ENCODE measurements at regions not wholly inside any gene's neighbourhood (a gene's known extent, or its start where the extent isn't known, plus 50 kb on each side); places are given as distances from the start of the nearest gene placed in this dataset.
"Not testable (repeated sequence)": the region's sequence is repeated elsewhere in the genome, so short reads cannot be mapped to it uniquely, and the experiment has no call there.

DNA sequence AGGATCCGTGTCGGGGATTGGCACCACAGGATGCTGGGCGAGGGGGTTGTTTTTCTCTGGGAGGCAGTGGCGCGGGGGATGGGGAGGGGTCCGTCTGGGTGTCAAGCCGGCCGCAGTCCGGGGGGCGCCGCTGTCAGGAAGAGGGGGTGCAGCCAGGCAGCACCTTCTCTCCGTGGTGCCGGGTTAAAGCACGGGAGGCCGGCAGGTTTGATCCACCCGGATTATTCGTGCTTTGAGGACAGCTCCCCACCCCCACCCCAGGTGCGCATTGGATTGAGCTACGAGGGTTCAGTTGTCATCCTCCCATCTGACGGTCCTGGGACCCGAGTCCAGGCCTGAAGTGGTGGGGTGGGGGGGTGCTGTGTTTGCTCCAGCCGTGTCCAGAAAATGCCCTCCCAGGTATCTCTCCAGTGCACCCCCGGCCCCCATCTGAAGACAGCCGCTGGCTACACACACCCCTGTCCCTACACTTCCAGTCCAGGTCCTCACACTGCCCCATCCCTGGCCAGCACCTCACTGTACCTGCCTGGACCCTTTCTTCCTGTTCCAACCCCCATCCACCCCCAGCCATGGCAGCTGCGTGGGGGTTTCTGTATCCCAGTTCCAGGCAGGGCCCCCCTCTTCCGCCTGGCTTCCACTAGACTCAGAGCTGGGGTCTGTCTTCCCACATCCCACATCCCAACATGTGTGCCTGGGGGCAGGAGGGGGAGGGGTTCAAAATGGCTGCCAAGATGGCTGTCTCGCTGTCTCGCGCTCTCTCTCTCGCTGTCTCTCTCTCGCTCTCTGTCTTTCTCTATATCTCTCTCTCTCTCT, 114.0 kb downstream of the CRLF3 start:
- Histone ChIP-seq H3K4me3 (ENCODE audit: low read length) (peak overlapping the region; percentile 74), H3K9ac (ENCODE audit: low read length) (peak overlapping the region; percentile 75)
- H3K9me3 ChIP-seq (ENCODE audit: control insufficient read depth, low read depth, low read length); H3K36me3 ChIP-seq (ENCODE audit: control insufficient read depth, low read depth, low read length); H3K4me1 ChIP-seq (ENCODE audit: control insufficient read depth, low read depth, low read length); H3K27me3 ChIP-seq (ENCODE audit: control insufficient read depth, insufficient read depth, low read length); H3K27ac ChIP-seq (ENCODE audit: low read length): not testable (repeated sequence)

DNA sequence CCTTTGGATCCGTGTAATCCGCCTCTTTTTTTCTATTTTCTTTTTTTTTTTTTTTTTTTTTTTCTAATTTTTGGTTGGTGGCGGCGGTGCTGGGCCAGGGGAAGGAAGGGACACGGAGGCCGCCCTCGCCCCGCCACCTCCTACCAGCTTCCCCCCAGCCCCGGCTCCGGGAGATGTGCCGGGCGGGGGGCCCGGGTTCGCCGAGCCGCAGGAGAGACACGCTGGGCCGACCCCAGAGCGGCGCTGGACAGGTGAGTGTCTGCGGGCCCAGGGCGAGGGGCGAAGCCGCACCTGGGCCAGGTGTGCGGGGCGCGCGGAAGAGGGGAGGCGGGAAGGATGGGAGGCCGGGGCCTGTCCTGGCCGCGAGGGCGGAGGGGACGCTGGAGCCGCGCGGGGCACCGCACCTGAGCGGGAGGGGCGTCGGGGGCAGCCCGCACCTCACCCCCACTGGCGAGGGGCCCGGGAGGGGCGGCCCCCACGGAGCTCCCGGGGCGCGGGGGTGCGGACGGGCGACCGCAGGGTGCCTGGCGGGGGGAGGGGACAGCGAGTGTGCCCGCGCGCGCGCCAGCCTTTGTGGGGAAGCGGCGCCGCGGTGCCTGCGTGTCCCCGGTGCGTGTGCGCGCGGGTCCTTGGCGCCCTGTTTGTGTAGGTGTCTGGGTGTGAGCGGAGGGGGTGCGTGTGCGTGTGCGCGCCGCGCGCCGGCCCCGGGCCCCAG, 114.8 kb downstream of the CRLF3 start:
- H3K4me1 ChIP-seq (ENCODE audit: control insufficient read depth, low read depth, low read length) = not testable (repeated sequence)

DNA sequence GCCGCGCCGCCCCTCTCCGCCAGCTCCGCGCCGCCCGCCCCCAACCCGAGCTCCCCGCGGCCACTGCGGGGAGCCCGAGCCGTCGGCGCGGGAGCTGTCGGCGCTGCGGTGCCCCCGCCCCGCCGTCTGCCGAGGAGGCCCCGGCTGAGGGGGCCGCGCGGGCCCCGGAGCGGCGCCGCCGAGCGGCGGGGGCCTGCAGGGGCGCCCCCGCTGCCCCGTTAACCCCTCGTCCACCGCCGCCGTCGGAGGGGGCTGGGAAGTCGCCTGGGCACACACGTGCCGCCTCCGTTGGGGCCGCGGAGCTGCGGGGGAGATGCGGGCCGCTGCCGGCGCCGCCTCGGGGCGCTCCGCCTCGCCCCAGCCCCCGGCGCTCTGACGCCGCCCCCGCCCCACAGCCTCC, 115.4 kb downstream of the CRLF3 start:
- H3K4me3 ChIP-seq (ENCODE audit: low read length) = peak overlapping the region; percentile 74
- H3K4me1 ChIP-seq (ENCODE audit: control insufficient read depth, low read depth, low read length); H3K27me3 ChIP-seq (ENCODE audit: control insufficient read depth, insufficient read depth, low read length); H3K9me3 ChIP-seq (ENCODE audit: control insufficient read depth, low read depth, low read length); H3K36me3 ChIP-seq (ENCODE audit: control insufficient read depth, low read depth, low read length); H3K9ac ChIP-seq (ENCODE audit: low read length); H3K27ac ChIP-seq (ENCODE audit: low read length): not testable (repeated sequence)

More for the DNA sequence above, 114.8 kb downstream of the CRLF3 start:
- not testable (repeated sequence) for H3K9me3 ChIP-seq (ENCODE audit: control insufficient read depth, low read depth, low read length); H3K27me3 ChIP-seq (ENCODE audit: control insufficient read depth, insufficient read depth, low read length); H3K36me3 ChIP-seq (ENCODE audit: control insufficient read depth, low read depth, low read length); H3K27ac ChIP-seq (ENCODE audit: low read length)
- Histone ChIP-seq H3K9ac (ENCODE audit: low read length) (peak overlapping the region; percentile 75), H3K4me3 (ENCODE audit: low read length) (peak overlapping the region; percentile 74)

DNA sequence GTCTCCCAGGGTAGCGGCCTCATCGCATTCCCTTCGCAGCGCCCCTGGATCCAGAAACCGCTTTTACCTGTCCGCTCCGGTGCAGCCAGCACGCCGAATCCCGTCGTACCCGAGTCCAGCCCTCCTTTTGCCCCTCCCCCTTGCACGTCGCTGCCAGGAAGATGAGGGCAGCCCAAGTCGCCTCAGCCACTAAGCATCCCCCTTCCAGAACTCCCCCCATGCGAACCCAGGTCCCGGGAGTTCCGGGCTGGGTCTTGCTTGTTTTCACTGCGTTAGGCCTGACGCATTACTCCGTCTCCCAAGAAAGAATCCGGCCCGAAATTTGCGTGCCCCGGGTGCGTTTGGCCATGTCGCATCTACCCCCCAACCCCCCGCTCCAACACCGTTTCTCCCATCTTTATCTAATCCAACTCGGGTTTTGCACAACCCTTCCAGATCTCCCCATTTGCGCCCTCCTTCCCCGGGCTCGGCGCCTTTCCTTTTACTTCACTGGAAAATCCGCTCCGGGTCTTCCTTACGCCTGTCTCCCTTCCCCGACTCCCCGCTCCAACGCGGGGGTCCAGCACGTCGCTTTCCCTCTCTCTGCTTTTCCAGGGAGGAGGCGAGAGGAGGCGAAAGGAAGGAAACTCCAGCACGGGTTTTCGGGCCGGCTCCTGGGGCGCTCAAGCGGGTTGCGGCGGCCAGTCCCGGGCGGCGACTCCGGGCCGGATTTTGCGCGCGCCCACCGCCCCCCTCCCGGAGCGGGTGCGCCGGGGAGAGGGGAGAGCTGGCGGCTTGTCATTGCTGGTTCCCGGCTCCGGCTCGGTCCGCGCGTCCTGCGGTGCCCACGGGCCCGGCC, 116.0 kb downstream of the CRLF3 start:
- not testable (repeated sequence) for H3K4me1 ChIP-seq (ENCODE audit: control insufficient read depth, low read depth, low read length); H3K9me3 ChIP-seq (ENCODE audit: control insufficient read depth, low read depth, low read length); H3K36me3 ChIP-seq (ENCODE audit: control insufficient read depth, low read depth, low read length); H3K27me3 ChIP-seq (ENCODE audit: control insufficient read depth, insufficient read depth, low read length)
- peak overlapping the region; percentile 82 for H3K27ac ChIP-seq (ENCODE audit: low read length)
- H3K9ac ChIP-seq (ENCODE audit: low read length) = peak overlapping the region; percentile 84
- H3K4me3 ChIP-seq (ENCODE audit: low read length) = peak overlapping the region; percentile 84

DNA sequence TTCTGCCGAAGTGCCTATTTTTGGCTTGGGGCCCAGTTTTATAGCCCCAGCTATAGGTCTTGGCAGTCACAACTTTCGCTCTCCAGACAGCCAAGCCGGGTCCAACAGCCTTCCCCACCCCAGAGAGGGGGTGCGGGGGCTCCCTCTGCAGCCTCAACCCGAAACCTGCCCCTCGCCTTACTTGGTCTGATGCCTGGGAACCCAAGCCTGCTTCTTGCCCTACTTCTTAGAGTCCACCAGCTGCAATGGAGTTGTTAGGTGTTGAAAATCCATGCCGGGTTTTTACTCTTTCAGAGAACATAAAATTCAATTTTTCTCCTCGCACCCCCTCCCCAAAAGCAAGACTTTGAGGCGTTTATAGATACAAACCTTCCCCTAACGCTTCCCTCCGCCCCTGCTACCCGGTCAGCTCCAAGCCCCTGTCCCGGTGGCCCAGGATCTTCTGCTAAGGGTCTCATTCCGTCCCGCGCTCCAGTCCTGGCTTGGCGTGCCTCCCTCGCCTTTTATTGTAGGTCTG, 116.7 kb downstream of the CRLF3 start:
- not testable (repeated sequence) for H3K36me3 ChIP-seq (ENCODE audit: control insufficient read depth, low read depth, low read length); H3K9me3 ChIP-seq (ENCODE audit: control insufficient read depth, low read depth, low read length); H3K4me1 ChIP-seq (ENCODE audit: control insufficient read depth, low read depth, low read length); H3K27me3 ChIP-seq (ENCODE audit: control insufficient read depth, insufficient read depth, low read length)
- Histone ChIP-seq H3K4me3 (ENCODE audit: low read length) (peak overlapping the region; percentile 84), H3K27ac (ENCODE audit: low read length) (peak overlapping the region; percentile 82), H3K9ac (ENCODE audit: low read length) (peak overlapping the region; percentile 84)

DNA sequence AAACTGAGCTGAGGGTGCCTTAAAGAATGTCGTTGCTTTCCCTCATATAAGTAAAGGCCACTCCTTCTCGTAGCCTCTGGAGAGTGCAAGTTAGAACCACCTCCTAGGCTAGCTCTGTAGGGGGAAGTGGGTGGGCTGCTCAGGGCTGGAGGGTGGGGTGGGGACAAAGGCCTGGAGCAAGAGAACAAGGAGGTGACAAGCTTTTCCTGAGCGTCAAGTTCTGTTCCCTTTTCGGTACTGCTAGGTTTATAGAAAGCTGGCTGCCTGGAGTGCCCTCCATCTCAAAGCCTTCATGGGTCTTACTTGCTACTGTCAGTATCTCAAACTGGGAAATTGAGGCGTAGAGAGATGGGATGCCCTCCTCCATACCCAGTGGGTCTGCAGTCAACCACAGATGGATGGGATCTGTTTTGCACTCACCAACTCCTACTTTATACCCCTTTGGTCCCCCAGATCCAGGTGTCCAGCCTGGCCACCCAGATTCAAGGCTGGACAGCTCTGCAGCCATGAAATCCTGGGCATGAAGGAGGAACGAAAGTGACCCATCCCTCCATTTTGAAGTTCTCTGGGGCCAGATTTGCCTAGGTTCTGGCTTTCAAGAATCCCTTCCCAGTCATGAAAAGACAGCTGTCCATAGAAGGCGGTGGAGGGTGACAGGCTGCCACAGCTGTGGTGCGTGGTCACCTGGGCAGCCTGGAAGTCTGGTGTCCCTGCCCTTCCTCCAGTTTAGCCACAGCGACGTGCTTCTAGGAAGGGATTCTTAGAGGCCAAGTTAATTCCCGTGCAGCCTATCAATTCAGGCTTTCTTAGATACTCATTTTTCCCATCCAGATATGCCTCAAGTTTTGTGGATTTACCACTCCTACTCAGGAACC, 117.8 kb downstream of the CRLF3 start:
- H3K4me3 ChIP-seq (ENCODE audit: low read length) = peak overlapping the region; percentile 84
- not testable (repeated sequence) for H3K36me3 ChIP-seq (ENCODE audit: control insufficient read depth, low read depth, low read length); H3K4me1 ChIP-seq (ENCODE audit: control insufficient read depth, low read depth, low read length); H3K9ac ChIP-seq (ENCODE audit: low read length); H3K27me3 ChIP-seq (ENCODE audit: control insufficient read depth, insufficient read depth, low read length); H3K9me3 ChIP-seq (ENCODE audit: control insufficient read depth, low read depth, low read length); H3K27ac ChIP-seq (ENCODE audit: low read length)

DNA sequence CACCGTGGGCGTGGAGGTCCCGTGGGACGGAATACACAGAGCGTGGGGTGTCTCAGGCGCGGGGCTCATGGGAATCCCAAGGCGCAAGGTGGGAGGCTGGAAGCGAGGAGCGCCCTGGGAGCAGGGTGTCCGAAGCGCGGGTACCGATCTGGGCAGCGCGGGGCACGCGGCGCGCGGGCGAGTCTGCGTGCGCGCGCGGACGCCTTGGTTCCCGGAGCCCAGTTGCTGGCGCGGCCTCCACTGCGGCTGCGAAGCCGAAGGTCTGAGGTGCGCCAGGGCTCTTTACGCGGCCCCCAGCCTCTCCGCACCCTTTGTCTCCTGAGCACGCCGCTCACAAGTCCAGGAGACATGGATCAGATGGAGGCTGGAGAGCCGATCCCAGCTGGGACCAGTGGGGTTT, 118.5 kb downstream of the CRLF3 start:
- not testable (repeated sequence) for H3K4me3 ChIP-seq (ENCODE audit: low read length); H3K27me3 ChIP-seq (ENCODE audit: control insufficient read depth, insufficient read depth, low read length); H3K27ac ChIP-seq (ENCODE audit: low read length); H3K9ac ChIP-seq (ENCODE audit: low read length); H3K9me3 ChIP-seq (ENCODE audit: control insufficient read depth, low read depth, low read length); H3K36me3 ChIP-seq (ENCODE audit: control insufficient read depth, low read depth, low read length)
- H3K4me1 ChIP-seq (ENCODE audit: control insufficient read depth, low read depth, low read length) = peaks cover 13% of the 10 kb centered on the region

DNA sequence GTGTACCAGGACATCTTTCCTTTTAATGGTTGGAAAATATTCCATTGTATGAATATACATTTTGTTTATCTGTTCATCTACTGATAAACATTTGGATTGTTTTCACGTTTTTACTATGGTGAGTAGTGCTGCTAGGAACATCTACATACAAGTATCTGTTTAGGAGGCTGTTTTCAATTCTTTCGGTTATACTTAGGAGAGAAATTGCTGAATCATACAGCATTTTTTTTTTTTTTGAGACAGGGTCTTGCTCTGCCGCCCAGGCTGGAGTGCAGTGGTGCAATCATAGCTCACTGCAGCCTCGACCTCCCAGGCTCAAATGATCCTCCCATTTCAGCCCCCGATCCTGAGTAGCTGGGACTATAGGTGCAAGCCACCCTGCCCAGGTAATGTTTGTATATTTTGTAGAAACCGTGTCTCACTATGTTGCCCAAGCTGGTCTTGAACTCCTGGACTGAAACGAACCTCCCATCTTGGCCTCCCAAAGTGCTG, 122.9 kb downstream of the CRLF3 start:
- no peaks in the 10 kb centered on the region for H3K36me3 ChIP-seq (ENCODE audit: control insufficient read depth, low read depth, low read length)
- H3K27ac ChIP-seq (ENCODE audit: low read length) = peak overlapping the region; percentile 45
- H3K9ac ChIP-seq (ENCODE audit: low read length) = peak overlapping the region; percentile 7
- H3K27me3 ChIP-seq (ENCODE audit: control insufficient read depth, insufficient read depth, low read length) = peaks cover 8% of the 10 kb centered on the region
- no peaks in the 10 kb centered on the region for H3K9me3 ChIP-seq (ENCODE audit: control insufficient read depth, low read depth, low read length)
- H3K4me3 ChIP-seq (ENCODE audit: low read length) = no peak overlapping the region
- peaks cover 8% of the 10 kb centered on the region for H3K4me1 ChIP-seq (ENCODE audit: control insufficient read depth, low read depth, low read length)

DNA sequence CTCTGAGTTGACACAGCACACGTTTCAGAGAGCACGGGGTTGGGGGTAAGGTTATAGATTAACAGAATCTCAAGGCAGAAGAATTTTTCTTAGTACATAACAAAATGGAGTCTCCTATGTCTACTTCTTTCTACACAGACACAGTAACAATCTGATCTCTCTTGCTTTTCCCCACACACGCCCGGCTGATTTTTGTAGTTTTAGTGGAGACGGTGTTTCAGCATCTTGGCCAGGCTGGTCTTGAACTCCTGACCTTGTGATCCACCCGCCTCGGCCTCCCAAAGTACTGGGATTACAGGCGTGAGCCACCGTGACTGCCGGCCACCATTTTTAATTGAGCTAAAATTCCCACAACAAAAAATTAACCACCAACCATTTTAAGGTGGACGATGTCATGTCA, 123.7 kb downstream of the CRLF3 start:
- peak overlapping the region; percentile 7 for H3K9ac ChIP-seq (ENCODE audit: low read length)

DNA sequence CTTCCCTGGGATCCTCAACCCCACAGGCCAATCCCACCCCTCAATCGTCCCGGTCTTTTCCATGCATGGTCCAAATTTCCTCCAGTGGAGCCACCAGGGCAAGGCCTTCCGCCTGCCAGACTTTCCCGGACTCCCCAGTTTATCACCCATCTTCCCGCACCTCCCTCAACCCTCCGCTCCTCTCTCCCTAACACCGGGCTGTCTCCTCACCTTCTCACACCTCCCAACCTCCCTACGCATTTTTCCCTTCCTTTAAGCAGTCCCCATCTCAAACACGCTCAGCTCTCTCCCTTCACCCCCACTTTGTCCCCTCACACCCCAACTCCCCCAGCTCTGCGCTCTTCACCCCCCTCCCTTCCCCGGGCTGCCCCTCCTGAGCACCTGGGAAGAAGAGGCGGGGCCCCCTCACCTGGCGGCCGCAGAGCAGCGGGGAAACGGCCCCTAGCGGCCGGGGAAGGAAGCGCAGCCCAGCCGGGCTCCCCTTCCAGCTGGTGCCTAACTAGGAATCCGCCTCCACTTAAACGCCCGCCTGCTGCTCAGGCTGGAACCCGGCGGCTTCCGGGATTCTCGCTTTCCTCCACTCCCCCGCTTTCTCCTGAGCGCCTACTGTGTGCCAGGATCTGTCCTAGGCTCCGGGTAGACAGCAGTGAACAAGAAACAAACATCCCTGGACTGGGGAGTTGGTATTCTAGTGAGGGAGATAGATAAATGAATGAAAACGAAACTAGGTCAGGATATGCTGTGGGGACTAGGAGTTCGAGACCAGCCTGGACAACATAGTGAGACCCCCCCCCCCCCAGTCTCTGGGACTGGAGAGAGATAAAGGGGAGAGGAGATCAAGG, 126.7 kb downstream of the CRLF3 start:
- peak overlapping the region; percentile 51 for H3K4me3 ChIP-seq (ENCODE audit: low read length)
- not testable (repeated sequence) for H3K9ac ChIP-seq (ENCODE audit: low read length); H3K27ac ChIP-seq (ENCODE audit: low read length); H3K27me3 ChIP-seq (ENCODE audit: control insufficient read depth, insufficient read depth, low read length); H3K9me3 ChIP-seq (ENCODE audit: control insufficient read depth, low read depth, low read length); H3K36me3 ChIP-seq (ENCODE audit: control insufficient read depth, low read depth, low read length); H3K4me1 ChIP-seq (ENCODE audit: control insufficient read depth, low read depth, low read length)

More for the DNA sequence above, 123.7 kb downstream of the CRLF3 start:
- not testable (repeated sequence) for H3K4me3 ChIP-seq (ENCODE audit: low read length); H3K36me3 ChIP-seq (ENCODE audit: control insufficient read depth, low read depth, low read length); H3K4me1 ChIP-seq (ENCODE audit: control insufficient read depth, low read depth, low read length); H3K27me3 ChIP-seq (ENCODE audit: control insufficient read depth, insufficient read depth, low read length); H3K9me3 ChIP-seq (ENCODE audit: control insufficient read depth, low read depth, low read length)
- H3K27ac ChIP-seq (ENCODE audit: low read length) = peak overlapping the region; percentile 45

Measured in iPS-18a (cell line).